Gastrocnemius medialis (tissue), 4 donors: ENCODE measurements at regions not wholly inside any gene's neighbourhood (a gene's known extent, or its start where the extent isn't known, plus 50 kb on each side); places are given as distances from the start of the nearest gene placed in this dataset.

Source experiments
- CTCF ChIP-seq, 5 experiments: fragments of 450-650 bp in 3 of 5; fragments of 200-600 bp in 2 of 5; sonication (generic) in 2 of 5; IDR thresholded peaks in 4 of 5; conservative IDR thresholded peaks in 1 of 5; 1 replicate in 4 of 5; 2 replicates in 1 of 5; pipeline ENCODE4 v1.5.1; 2016 to 2019; ENCODE audit warnings: antibody characterized with exemption in 5 of 5, mild to moderate bottlenecking in 3 of 5, moderate library complexity in 3 of 5
- POLR2A ChIP-seq, 2 donors: fragments of 450-650 bp; IDR thresholded peaks; one replicate each; pipeline ENCODE4 v1.6.1; 2017; ENCODE audit warnings: antibody characterized with exemption in 2 of 2, mild to moderate bottlenecking in 2 of 2, moderate library complexity in 2 of 2

- no peak for TF ChIP-seq CTCF (IDR thresholded peaks at IDR 0.05 in 4 of 5, conservative IDR thresholded peaks at IDR 0.05 in 1 of 5)
- no peak for TF ChIP-seq POLR2A (IDR thresholded peaks at IDR 0.05)
Observed at GRCh38 chr15:61697796-61698195, 362.5 kb downstream of the VPS13C start.
